Astrocyte of the cerebellum (primary cell): ENCODE measurements at regions not wholly inside any gene's neighbourhood (a gene's known extent, or its start where the extent isn't known, plus 50 kb on each side); places are given as distances from the start of the nearest gene placed in this dataset.

Experiments used
- DNase-seq: peaks from one replicate; pipeline ENCODE4 v3.0.0-alpha.2; 2011; ENCODE audit warnings: low read depth
- H3K4me3 ChIP-seq: 2 replicates; pipeline ENCODE4 v1.5.1; 2011; ENCODE audit warnings: mild to moderate bottlenecking, low read depth, low read length, moderate library complexity
- CTCF ChIP-seq: IDR thresholded peaks from 2 replicates; pipeline ENCODE4 v1.5.1; 2012; ENCODE audit warnings: low read length, low read depth, moderate library complexity, mild to moderate bottlenecking; ENCODE audit errors: missing control alignments
- in situ Hi-C: cut with HindIII; loops from 2 replicates; pipeline ENCODE4 v1.10.0; 2017; ENCODE audit warnings: low sequenced_read_pairs

- in situ Hi-C loops = no loop called here
- no peak for TF ChIP-seq CTCF
- DNase-seq = no peak
- no peak overlapping the region for H3K4me3 ChIP-seq
These were observed 379.6 kb downstream of the TNS3 start for GRCh38 chr7:47202146-47202783.

- no peak overlapping the region for H3K4me3 ChIP-seq
- TF ChIP-seq CTCF = no peak
- DNase-seq = no peak
- in situ Hi-C loops = no loop called here
These were observed 383.8 kb downstream of the TNS3 start for GRCh38 chr7:47198159-47198558.

GRCh38 chr7:47197486-47197885 lies 384.4 kb downstream of the TNS3 start:
- H3K4me3 ChIP-seq = no peak overlapping the region
- in situ Hi-C loops = no loop called here
- no peak for DNase-seq
- TF ChIP-seq CTCF = no peak

GRCh38 chr7:47196737-47197136 lies 385.2 kb downstream of the TNS3 start:
- no peak for DNase-seq
- H3K4me3 ChIP-seq = no peak overlapping the region
- in situ Hi-C loops = no loop called here
- TF ChIP-seq CTCF = no peak

- no peak for TF ChIP-seq CTCF
- no peak for DNase-seq
- in situ Hi-C loops = no loop called here
These were observed 385.7 kb downstream of the TNS3 start for GRCh38 chr7:47196106-47196645.

GRCh38 chr7:47195641-47196040 lies 386.3 kb downstream of the TNS3 start:
- H3K4me3 ChIP-seq = no peak overlapping the region
- in situ Hi-C loops = no loop called here
- DNase-seq = no peak
- TF ChIP-seq CTCF = no peak

More at GRCh38 chr7:47196106-47196645, 385.7 kb downstream of the TNS3 start:
- H3K4me3 ChIP-seq = no peak overlapping the region
